ENCODE measurements at regions not wholly inside any gene's neighbourhood (a gene's known extent, or its start where the extent isn't known, plus 50 kb on each side); places are given as distances from the start of the nearest gene placed in this dataset.

GRCh38 chr10:78432583-78432982 lies 398.9 kb downstream of the RPS24 start:
- peaks cover 27% of the 10 kb centered on the region for H3K27me3 Mint-ChIP-seq (ENCODE audit: low read depth)
- H3K27ac Mint-ChIP-seq, result no peak overlapping the region
- H3K36me3 Mint-ChIP-seq (ENCODE audit: insufficient read depth in 2 of 2), result no peaks in the 10 kb centered on the region
- H3K4me3 Mint-ChIP-seq, result no peak overlapping the region
- no peaks in the 10 kb centered on the region for H3K4me1 Mint-ChIP-seq (ENCODE audit: low read depth)
- H3K9me3 Mint-ChIP-seq, result peaks cover 0 to 2% of the 10 kb centered on the region in 2 donors
- DNase-seq (no peak), ATAC-seq (replicated peaks in 1 of 2) (no peak)

DNA sequence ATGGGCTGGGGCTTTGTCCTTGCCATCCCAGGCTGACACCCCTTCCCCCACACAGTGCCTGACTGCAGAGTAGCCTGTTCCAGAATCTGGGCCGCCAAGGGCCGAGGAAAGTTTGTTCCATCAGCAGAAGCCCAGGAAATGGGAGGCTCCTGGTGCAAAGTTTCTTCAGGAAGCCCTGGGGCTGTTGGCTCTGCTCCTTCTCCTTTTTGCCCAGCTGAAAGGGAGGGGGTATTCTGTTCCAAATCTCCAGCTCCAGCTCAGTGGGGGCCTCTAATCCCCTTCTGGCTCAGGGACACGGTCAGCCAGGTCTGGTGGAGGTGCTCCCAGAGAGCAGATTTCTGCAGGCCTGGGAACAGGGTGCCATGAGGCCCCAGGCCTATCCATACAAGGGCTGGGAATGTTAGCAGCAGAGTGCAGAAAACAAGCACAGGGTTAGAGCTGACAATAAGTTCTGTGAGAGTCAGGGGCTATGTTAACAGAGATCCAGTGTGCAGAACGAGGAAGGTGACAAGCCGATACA lies 399.5 kb downstream of the RPS24 start:
- DNase-seq (no peak), ATAC-seq (replicated peaks in 1 of 2) (no peak)
- H3K9me3 Mint-ChIP-seq, result peaks cover 0 to 2% of the 10 kb centered on the region in 2 donors
- peaks cover 27% of the 10 kb centered on the region for H3K27me3 Mint-ChIP-seq (ENCODE audit: low read depth)
- H3K27ac Mint-ChIP-seq, result no peak overlapping the region
- no peaks in the 10 kb centered on the region for H3K4me1 Mint-ChIP-seq (ENCODE audit: low read depth)
- H3K36me3 Mint-ChIP-seq (ENCODE audit: insufficient read depth in 2 of 2), result no peaks in the 10 kb centered on the region
- H3K4me3 Mint-ChIP-seq, result no peak overlapping the region

DNA sequence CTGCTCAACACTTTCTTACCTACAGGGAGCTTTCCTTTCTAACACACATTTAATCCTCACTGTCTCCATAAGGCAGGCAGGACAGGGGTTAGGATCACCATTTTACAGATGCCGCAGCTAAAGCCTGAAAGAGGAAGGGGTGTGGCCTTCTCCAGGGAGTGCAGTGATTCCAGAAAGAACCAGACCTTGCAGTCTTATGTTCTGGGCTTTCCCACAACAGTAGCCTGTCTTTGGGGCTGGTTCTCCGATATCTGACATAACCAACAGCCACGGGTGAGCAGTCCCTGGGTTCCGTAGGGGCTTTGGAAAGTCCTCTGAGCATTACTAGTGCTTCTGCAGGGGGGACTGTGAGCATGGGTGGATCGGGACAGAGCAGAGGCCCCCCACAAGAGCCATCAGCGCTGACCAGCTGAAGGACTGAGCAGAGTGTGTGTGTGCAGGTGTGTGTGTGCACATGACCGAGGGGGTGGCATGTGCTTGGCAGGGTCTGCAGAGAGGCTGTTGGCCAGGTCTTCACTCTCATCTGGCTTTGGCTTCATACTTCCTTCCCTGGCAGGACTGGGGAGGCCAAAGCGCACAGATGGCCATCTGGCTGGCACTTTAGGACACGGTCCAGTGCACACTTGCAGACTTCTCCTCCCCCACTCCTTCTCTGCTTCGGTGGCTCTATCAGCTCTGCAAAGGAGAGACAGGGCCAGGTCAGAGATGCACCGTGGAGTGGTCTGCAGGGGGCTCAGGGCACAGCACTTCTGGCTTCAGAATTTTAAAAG lies 400.3 kb downstream of the RPS24 start:
- H3K27me3 Mint-ChIP-seq (ENCODE audit: low read depth), result peaks cover 23% of the 10 kb centered on the region
- no peak overlapping the region for H3K27ac Mint-ChIP-seq

DNA sequence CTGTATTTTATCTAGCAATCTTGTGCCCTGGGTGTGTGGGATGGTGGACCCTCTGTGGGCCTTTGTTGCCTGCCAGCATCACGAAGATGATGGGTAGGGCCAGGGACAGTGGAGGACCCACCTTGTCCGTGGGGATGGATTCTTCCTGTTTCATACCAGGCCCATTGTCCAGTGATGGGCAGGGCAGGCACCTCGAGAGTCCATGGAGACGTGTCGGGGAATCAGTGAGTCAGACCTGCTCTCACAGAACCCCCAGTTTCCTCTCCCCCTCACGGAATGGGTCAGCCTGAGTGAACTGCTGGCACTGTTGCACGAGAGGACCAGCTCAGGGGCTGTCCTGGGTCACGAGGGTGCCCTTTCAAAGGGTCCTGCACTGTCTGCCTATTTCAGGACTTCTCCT lies 401.2 kb downstream of the RPS24 start:
- Mint-ChIP-seq H3K27ac (no peak overlapping the region), H3K4me3 (no peak overlapping the region), H3K36me3 (ENCODE audit: insufficient read depth in 2 of 2) (no peaks in the 10 kb centered on the region), H3K9me3 (no peaks in the 10 kb centered on the region), H3K27me3 (ENCODE audit: low read depth) (peaks cover 14% of the 10 kb centered on the region), H3K4me1 (ENCODE audit: low read depth) (no peaks in the 10 kb centered on the region)
- ATAC-seq (replicated peaks in 1 of 2), result no peak
- DNase-seq, result no peak

More for the DNA sequence above, 400.3 kb downstream of the RPS24 start:
- no peak for DNase-seq
- Mint-ChIP-seq H3K36me3 (ENCODE audit: insufficient read depth in 2 of 2) (no peaks in the 10 kb centered on the region), H3K9me3 (peaks cover 0 to 2% of the 10 kb centered on the region in 2 donors), H3K4me1 (ENCODE audit: low read depth) (no peaks in the 10 kb centered on the region), H3K4me3 (no peak overlapping the region)
- ATAC-seq (replicated peaks in 1 of 2), result no peak

GRCh38 chr10:78435484-78436221 lies 402.0 kb downstream of the RPS24 start:
- Mint-ChIP-seq H3K27me3 (ENCODE audit: low read depth) (peaks cover 10% of the 10 kb centered on the region), H3K4me1 (ENCODE audit: low read depth) (no peaks in the 10 kb centered on the region), H3K9me3 (no peaks in the 10 kb centered on the region), H3K36me3 (ENCODE audit: insufficient read depth in 2 of 2) (no peaks in the 10 kb centered on the region), H3K27ac (no peak overlapping the region), H3K4me3 (no peak overlapping the region)
- ATAC-seq (replicated peaks in 1 of 2) (no peak), DNase-seq (no peak)

GRCh38 chr10:78436222-78436573 lies 402.5 kb downstream of the RPS24 start:
- ATAC-seq (replicated peaks in 1 of 2) (no peak), DNase-seq (no peak)
- no peak overlapping the region for H3K27ac Mint-ChIP-seq
- no peaks in the 10 kb centered on the region for H3K9me3 Mint-ChIP-seq
- H3K27me3 Mint-ChIP-seq (ENCODE audit: low read depth), result peaks cover 6% of the 10 kb centered on the region
- no peak overlapping the region for H3K4me3 Mint-ChIP-seq
- H3K4me1 Mint-ChIP-seq (ENCODE audit: low read depth), result no peaks in the 10 kb centered on the region
- H3K36me3 Mint-ChIP-seq (ENCODE audit: insufficient read depth in 2 of 2), result no peaks in the 10 kb centered on the region

DNA sequence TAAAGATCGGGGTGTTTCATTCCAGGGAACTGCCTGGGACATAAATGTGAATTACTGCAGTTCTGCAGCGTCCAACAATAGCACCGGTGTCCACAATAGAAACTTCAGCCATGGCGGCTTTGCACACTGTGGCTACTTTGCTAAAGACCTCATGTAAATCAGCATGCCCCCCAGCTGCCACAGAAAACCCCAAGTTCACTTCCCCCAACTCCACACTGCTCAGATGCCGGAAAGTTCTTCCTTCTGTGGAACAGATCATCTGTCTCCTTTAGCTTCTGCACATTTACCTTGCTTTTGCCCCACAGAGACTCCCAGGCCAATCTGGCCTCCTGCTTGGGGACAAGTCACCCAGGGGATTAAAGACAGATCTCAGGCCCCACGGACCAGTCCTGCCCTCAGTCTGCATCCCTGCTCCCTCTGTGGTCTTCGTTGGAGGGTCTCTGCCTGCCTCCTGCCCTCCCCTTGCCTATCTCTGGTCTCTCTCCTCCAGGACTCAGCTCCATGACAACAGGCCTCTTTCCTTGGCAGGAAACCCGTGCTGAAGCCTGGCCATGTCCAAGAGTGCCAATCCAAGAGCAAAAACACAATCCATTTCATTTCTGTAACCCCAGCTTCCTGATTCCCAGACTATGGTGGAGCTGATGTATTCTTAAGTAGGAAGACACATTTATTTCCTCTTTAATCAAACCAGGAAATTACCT lies 403.2 kb downstream of the RPS24 start:
- Mint-ChIP-seq H3K27me3 (ENCODE audit: low read depth) (peaks cover 6% of the 10 kb centered on the region), H3K9me3 (no peaks in the 10 kb centered on the region), H3K36me3 (ENCODE audit: insufficient read depth in 2 of 2) (no peaks in the 10 kb centered on the region), H3K4me1 (ENCODE audit: low read depth) (no peaks in the 10 kb centered on the region), H3K27ac (no peak overlapping the region), H3K4me3 (no peak overlapping the region)
- DNase-seq (no peak), ATAC-seq (replicated peaks in 1 of 2) (no peak)

DNA sequence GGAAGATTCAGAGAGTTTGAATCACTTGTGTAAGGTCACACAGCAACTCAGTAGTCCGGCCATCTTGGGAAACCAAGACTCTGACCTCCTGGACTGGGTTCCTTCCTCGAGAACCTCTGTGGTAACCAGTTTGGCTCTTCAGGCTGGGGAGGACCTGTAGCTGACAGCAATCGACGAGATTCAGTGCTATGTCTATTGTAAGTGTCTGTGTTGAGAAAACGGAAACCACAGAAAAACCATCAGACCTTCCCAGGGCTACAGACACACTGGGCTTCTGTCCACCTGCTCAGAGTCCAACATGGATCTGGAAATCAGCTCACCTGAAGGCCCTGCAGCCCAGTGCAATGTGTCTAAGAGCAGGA lies 403.7 kb downstream of the RPS24 start:
- ATAC-seq (replicated peaks in 1 of 2), result no peak
- DNase-seq, result no peak
- Mint-ChIP-seq H3K9me3 (no peaks in the 10 kb centered on the region), H3K27ac (no peak overlapping the region), H3K4me3 (no peak overlapping the region), H3K36me3 (ENCODE audit: insufficient read depth in 2 of 2) (no peaks in the 10 kb centered on the region), H3K27me3 (ENCODE audit: low read depth) (peaks cover under 1% of the 10 kb centered on the region), H3K4me1 (ENCODE audit: low read depth) (no peaks in the 10 kb centered on the region)

DNA sequence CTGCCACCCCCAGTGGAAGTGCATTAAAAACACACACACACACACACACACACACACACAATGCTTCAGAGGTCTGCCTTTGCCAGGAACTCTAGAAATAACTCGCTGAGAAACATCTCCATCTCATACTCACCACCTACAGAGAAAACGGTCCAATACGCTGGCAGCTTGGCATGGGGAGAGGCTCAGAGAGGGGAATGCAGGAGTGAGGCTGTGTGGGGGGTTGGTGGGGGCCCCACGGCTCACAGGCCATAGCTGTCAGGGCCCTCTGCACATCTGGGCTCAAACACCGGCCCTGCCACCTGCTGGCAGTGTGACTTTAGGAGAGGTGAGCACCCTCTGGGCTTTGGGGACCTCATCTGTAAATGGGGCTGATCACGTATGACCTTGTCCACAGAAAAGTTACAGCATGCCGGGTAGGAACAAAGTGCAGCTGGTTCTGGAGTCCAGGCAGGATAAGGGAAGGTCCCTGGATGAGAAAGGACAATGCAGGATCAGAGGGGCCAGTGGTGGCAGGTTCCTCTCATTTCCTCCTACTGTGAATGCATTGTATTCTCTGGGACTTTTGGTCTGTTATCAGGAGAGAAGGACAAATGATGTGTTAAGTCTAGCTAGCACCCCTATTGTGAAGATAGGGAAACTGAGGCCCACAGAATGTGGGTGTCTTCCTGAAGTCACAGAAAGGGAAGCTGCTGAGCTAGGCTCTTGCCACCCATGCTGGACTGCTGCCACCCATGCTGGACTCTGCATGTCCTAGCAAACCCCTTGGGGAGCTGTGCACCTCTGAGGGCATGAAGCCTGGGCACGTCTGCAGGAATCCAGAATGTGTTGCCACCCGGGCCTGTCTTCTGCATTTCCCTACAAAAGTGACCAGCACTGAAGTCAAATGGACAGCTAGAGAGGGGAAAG lies 404.6 kb downstream of the RPS24 start:
- H3K27ac Mint-ChIP-seq, result no peak overlapping the region
- H3K4me3 Mint-ChIP-seq, result no peak overlapping the region
- no peaks in the 10 kb centered on the region for H3K4me1 Mint-ChIP-seq (ENCODE audit: low read depth)
- H3K36me3 Mint-ChIP-seq (ENCODE audit: insufficient read depth in 2 of 2), result no peaks in the 10 kb centered on the region
- DNase-seq, result peak in 1 of 2 donors; percentile 8
- no peaks in the 10 kb centered on the region for H3K9me3 Mint-ChIP-seq
- H3K27me3 Mint-ChIP-seq (ENCODE audit: low read depth), result no peaks in the 10 kb centered on the region
- ATAC-seq (replicated peaks in 1 of 2), result peak; percentile 32 to 51

- no peak overlapping the region for H3K4me3 Mint-ChIP-seq
- H3K9me3 Mint-ChIP-seq, result no peaks in the 10 kb centered on the region
- H3K4me1 Mint-ChIP-seq (ENCODE audit: low read depth), result no peaks in the 10 kb centered on the region
- H3K27me3 Mint-ChIP-seq (ENCODE audit: low read depth), result no peaks in the 10 kb centered on the region
- no peak for DNase-seq
- H3K27ac Mint-ChIP-seq, result no peak overlapping the region
- no peaks in the 10 kb centered on the region for H3K36me3 Mint-ChIP-seq (ENCODE audit: insufficient read depth in 2 of 2)
- no peak for ATAC-seq (replicated peaks in 1 of 2)
Measured at GRCh38 chr10:78438907-78439809, 405.5 kb downstream of the RPS24 start.

GRCh38 chr10:78441010-78441409 lies 407.3 kb downstream of the RPS24 start:
- Mint-ChIP-seq H3K27me3 (ENCODE audit: low read depth) (no peaks in the 10 kb centered on the region), H3K9me3 (no peaks in the 10 kb centered on the region), H3K4me1 (ENCODE audit: low read depth) (no peaks in the 10 kb centered on the region), H3K4me3 (no peak overlapping the region), H3K36me3 (ENCODE audit: insufficient read depth in 2 of 2) (no peaks in the 10 kb centered on the region), H3K27ac (no peak overlapping the region)
- ATAC-seq (replicated peaks in 1 of 2) (no peak), DNase-seq (no peak)

DNA sequence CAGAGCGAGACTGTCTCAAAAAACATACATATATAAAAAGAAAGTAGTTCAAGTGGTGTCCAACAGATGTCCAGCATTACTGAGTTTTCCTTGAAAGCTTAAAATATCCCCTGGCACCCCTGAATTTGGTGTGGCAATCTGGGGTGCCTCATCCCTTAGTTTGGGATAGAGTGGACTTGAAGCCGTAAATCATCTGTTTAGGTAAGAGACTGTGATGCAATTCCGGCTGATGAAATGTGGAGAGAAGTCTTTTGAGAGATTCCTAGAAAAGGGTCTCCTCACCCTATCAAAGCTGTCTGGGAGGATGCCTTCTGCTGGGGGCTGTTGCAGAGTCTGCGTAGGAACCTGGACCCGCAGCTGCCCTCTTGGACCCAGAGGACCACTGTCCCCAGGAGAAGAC lies 408.0 kb downstream of the RPS24 start:
- Mint-ChIP-seq H3K36me3 (ENCODE audit: insufficient read depth in 2 of 2) (no peaks in the 10 kb centered on the region), H3K27ac (no peak overlapping the region), H3K27me3 (ENCODE audit: low read depth) (no peaks in the 10 kb centered on the region), H3K9me3 (no peaks in the 10 kb centered on the region), H3K4me1 (ENCODE audit: low read depth) (no peaks in the 10 kb centered on the region), H3K4me3 (no peak overlapping the region)
- no peak for ATAC-seq (replicated peaks in 1 of 2)
- DNase-seq, result no peak

All from activated T-cell treated with anti-CD3 and anti-CD28 coated beads, Interleukin-2, amount 50 U/mL, for 72 hours (primary cell).